ENCODE measurements at regions not wholly inside any gene's neighbourhood (a gene's known extent, or its start where the extent isn't known, plus 50 kb on each side); places are given as distances from the start of the nearest gene placed in this dataset.

GRCh38 chr14:45728434-45729225 is 475.6 kb upstream of the MIS18BP1 start:
- TF ChIP-seq GATA2 (IDR thresholded peaks at IDR 0.05; ENCODE audit: insufficient read depth, insufficient read length, low read depth, low read length) (no peak), POLR2A (IDR thresholded peaks at IDR 0.05; ENCODE audit: low read depth, low read length) (no peak), MAX (IDR thresholded peaks at IDR 0.05; ENCODE audit: insufficient read depth, insufficient read length) (no peak), POLR2AphosphoS5 (IDR thresholded peaks at IDR 0.05; ENCODE audit: insufficient read depth, low read depth, low read length) (no peak), JUN (IDR thresholded peaks at IDR 0.05; ENCODE audit: borderline replicate concordance, insufficient read depth, insufficient read length, low read depth) (no peak), FOS (IDR thresholded peaks at IDR 0.05; ENCODE audit: borderline replicate concordance, insufficient read depth, low read length) (no peak), MYC (IDR thresholded peaks at IDR 0.05; ENCODE audit: low read depth, low read length) (no peak), EZH2 (IDR thresholded peaks at IDR 0.05; ENCODE audit: borderline replicate concordance, low read depth, low read length, severe bottlenecking) (no peak)
- TF ChIP-seq, protein P1, sequence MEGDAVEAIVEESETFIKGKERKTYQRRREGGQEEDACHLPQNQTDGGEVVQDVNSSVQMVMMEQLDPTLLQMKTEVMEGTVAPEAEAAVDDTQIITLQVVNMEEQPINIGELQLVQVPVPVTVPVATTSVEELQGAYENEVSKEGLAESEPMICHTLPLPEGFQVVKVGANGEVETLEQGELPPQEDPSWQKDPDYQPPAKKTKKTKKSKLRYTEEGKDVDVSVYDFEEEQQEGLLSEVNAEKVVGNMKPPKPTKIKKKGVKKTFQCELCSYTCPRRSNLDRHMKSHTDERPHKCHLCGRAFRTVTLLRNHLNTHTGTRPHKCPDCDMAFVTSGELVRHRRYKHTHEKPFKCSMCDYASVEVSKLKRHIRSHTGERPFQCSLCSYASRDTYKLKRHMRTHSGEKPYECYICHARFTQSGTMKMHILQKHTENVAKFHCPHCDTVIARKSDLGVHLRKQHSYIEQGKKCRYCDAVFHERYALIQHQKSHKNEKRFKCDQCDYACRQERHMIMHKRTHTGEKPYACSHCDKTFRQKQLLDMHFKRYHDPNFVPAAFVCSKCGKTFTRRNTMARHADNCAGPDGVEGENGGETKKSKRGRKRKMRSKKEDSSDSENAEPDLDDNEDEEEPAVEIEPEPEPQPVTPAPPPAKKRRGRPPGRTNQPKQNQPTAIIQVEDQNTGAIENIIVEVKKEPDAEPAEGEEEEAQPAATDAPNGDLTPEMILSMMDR (IDR thresholded peaks at IDR 0.05; ENCODE audit: extremely low read depth in 1 of 2, insufficient read depth in 1 of 2, low read depth in 1 of 2, low read length in 2 of 2) = no peak
- H2AFZ ChIP-seq (ENCODE audit: low read depth, low read length) = no peak overlapping the region
- no peaks in the 10 kb centered on the region for H3K9me1 ChIP-seq (replicated peaks; ENCODE audit: control insufficient read depth, extremely low read depth, insufficient read depth, low read length)
- H3K27ac ChIP-seq (ENCODE audit: insufficient read depth, low read depth, low read length) = no peak overlapping the region
- no TSS peak for BruUV-seq (replicated peaks)
- POLR2A ChIA-PET = no interaction called here
- no peak overlapping the region for H3K4me2 ChIP-seq (ENCODE audit: insufficient read depth, low read length)
- DNase-seq (ENCODE audit: low read depth, low spot score) = no peak
- no peak overlapping the region for H3K9ac ChIP-seq (replicated peaks; ENCODE audit: extremely low read depth, insufficient read depth, low read length)
- CTCF ChIA-PET = no interaction called here
- no peaks in the 10 kb centered on the region for H3K79me2 ChIP-seq (ENCODE audit: control insufficient read depth, insufficient read depth, low read length)
- no peaks in the 10 kb centered on the region for H3K4me1 ChIP-seq (ENCODE audit: control insufficient read depth, extremely low read depth, insufficient read depth, low read length)
- no peaks in the 10 kb centered on the region for H4K20me1 ChIP-seq (replicated peaks; ENCODE audit: control insufficient read depth, extremely low read depth, insufficient read depth, low read length)
- intact Hi-C loops (cut with micrococcal nuclease) (no loop called here), dilution Hi-C loops (cut with MboI; ENCODE audit: extremely low pct_ligation_motif_present, low sequenced_read_pairs) (no loop called here)
- no peak for FAIRE-seq
- H3K36me3 ChIP-seq (ENCODE audit: control insufficient read depth in 2 of 2, extremely low read depth in 1 of 2, insufficient read depth in 2 of 2, low read length in 2 of 2) = no peaks in the 10 kb centered on the region
- H3K4me3 ChIP-seq (replicated peaks in 1 of 3; ENCODE audit: insufficient read depth in 1 of 3, low read depth in 1 of 3, low read length in 3 of 3) = no peak overlapping the region
- H3K9me3 ChIP-seq (replicated peaks; ENCODE audit: control insufficient read depth, insufficient read depth, low read length) = no peaks in the 10 kb centered on the region
- H3K27me3 ChIP-seq (ENCODE audit: control insufficient read depth in 2 of 2, insufficient read depth in 2 of 2, low read length in 2 of 2) = no peaks in the 10 kb centered on the region

All from endothelial cell of umbilical vein (primary cell).